ENCODE measurements at regions not wholly inside any gene's neighbourhood (a gene's known extent, or its start where the extent isn't known, plus 50 kb on each side); places are given as distances from the start of the nearest gene placed in this dataset.

DNA sequence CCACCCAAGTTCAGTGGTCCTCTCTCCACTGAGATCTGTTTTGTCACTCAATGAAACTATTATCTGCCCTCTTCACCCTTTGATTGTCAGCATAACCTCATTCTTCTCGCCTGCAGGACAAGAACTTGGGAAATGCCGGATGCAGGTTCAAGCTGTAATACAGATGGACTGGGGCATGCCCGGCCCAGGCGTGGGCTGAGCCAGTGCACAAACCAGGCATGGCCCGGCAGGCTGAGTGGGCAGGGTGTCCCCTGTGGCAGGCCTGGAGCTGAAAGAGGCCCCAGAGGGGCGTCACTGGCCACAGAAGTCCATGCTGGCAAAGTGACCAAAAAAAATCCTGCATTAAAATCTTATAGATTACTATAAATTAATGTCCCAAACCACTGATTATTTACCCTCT lies 638.9 kb upstream of the EPHA6 start:
- no peak for TF ChIP-seq FOXP1 (CRISPR knock-in tag; IDR thresholded peaks at IDR 0.05; ENCODE audit: borderline replicate concordance)
- TF ChIP-seq, protein P1, sequence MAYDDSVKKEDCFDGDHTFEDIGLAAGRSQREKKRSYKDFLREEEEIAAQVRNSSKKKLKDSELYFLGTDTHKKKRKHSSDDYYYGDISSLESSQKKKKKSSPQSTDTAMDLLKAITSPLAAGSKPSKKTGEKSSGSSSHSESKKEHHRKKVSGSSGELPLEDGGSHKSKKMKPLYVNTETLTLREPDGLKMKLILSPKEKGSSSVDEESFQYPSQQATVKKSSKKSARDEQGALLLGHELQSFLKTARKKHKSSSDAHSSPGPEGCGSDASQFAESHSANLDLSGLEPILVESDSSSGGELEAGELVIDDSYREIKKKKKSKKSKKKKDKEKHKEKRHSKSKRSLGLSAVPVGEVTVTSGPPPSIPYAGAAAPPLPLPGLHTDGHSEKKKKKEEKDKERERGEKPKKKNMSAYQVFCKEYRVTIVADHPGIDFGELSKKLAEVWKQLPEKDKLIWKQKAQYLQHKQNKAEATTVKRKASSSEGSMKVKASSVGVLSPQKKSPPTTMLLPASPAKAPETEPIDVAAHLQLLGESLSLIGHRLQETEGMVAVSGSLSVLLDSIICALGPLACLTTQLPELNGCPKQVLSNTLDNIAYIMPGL (CRISPR knock-in tag; IDR thresholded peaks at IDR 0.05): no peak
- TF ChIP-seq ZNF396 (CRISPR knock-in tag; IDR thresholded peaks at IDR 0.05; ENCODE audit: borderline replicate concordance): no peak
- TF ChIP-seq, protein P2, sequence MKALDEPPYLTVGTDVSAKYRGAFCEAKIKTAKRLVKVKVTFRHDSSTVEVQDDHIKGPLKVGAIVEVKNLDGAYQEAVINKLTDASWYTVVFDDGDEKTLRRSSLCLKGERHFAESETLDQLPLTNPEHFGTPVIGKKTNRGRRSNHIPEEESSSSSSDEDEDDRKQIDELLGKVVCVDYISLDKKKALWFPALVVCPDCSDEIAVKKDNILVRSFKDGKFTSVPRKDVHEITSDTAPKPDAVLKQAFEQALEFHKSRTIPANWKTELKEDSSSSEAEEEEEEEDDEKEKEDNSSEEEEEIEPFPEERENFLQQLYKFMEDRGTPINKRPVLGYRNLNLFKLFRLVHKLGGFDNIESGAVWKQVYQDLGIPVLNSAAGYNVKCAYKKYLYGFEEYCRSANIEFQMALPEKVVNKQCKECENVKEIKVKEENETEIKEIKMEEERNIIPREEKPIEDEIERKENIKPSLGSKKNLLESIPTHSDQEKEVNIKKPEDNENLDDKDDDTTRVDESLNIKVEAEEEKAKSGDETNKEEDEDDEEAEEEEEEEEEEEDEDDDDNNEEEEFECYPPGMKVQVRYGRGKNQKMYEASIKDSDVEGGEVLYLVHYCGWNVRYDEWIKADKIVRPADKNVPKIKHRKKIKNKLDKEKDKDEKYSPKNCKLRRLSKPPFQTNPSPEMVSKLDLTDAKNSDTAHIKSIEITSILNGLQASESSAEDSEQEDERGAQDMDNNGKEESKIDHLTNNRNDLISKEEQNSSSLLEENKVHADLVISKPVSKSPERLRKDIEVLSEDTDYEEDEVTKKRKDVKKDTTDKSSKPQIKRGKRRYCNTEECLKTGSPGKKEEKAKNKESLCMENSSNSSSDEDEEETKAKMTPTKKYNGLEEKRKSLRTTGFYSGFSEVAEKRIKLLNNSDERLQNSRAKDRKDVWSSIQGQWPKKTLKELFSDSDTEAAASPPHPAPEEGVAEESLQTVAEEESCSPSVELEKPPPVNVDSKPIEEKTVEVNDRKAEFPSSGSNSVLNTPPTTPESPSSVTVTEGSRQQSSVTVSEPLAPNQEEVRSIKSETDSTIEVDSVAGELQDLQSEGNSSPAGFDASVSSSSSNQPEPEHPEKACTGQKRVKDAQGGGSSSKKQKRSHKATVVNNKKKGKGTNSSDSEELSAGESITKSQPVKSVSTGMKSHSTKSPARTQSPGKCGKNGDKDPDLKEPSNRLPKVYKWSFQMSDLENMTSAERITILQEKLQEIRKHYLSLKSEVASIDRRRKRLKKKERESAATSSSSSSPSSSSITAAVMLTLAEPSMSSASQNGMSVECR (CRISPR knock-in tag; IDR thresholded peaks at IDR 0.05; ENCODE audit: borderline replicate concordance): no peak
- TF ChIP-seq, protein P3, sequence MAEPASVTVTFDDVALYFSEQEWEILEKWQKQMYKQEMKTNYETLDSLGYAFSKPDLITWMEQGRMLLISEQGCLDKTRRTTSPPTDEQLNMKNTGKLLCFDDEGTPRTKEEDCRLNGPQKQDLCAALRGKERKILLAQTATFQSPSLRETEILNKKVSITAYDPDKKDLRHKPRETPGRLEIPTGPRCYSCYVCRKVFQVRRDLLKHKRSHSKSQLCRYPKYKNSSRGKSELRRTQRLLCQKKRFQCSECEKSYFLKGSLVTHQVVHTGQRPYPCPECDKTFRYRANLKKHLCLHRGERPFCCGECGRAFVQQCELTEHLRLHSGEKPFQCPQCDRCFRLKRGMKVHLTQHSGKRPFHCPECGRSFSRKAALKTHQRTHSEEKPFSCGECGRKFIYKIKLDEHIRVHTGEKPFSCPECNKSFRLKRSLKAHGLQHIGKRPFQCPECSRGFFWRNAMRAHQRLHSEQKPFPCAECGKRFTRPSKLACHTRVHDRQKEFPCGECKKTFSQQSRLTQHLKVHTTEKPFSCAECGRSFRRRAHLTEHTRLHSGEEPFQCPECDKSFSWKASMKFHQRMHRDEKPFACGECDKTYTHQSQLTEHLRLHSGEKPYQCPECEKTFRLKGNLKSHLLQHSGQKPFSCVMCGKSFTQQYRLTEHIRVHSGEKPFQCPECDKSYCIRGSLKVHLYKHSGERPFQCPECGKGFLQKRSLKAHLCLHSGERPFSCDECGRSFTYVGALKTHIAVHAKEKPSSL (CRISPR knock-in tag; conservative IDR thresholded peaks at IDR 0.05): no peak
- TF ChIP-seq, protein P4, sequence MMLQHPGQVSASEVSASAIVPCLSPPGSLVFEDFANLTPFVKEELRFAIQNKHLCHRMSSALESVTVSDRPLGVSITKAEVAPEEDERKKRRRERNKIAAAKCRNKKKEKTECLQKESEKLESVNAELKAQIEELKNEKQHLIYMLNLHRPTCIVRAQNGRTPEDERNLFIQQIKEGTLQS (CRISPR knock-in tag; conservative IDR thresholded peaks at IDR 0.05): no peak
- TF ChIP-seq SP1 (CRISPR knock-in tag; conservative IDR thresholded peaks at IDR 0.05): no peak
- TF ChIP-seq TEAD4 (CRISPR knock-in tag; IDR thresholded peaks at IDR 0.05): no peak
- TF ChIP-seq ATF1 (CRISPR knock-in tag; IDR thresholded peaks at IDR 0.05): no peak
- TF ChIP-seq MYBL2 (CRISPR knock-in tag; IDR thresholded peaks at IDR 0.05): no peak
- TF ChIP-seq NR1H2 (CRISPR knock-in tag; IDR thresholded peaks at IDR 0.05): no peak
- TF ChIP-seq, protein P5, sequence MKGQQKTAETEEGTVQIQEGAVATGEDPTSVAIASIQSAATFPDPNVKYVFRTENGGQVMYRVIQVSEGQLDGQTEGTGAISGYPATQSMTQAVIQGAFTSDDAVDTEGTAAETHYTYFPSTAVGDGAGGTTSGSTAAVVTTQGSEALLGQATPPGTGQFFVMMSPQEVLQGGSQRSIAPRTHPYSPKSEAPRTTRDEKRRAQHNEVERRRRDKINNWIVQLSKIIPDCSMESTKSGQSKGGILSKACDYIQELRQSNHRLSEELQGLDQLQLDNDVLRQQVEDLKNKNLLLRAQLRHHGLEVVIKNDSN (CRISPR knock-in tag; IDR thresholded peaks at IDR 0.05): no peak
- no peak for TF ChIP-seq NR3C1 (CRISPR knock-in tag; conservative IDR thresholded peaks at IDR 0.05; ENCODE audit: low read depth)
- TF ChIP-seq, protein P6, sequence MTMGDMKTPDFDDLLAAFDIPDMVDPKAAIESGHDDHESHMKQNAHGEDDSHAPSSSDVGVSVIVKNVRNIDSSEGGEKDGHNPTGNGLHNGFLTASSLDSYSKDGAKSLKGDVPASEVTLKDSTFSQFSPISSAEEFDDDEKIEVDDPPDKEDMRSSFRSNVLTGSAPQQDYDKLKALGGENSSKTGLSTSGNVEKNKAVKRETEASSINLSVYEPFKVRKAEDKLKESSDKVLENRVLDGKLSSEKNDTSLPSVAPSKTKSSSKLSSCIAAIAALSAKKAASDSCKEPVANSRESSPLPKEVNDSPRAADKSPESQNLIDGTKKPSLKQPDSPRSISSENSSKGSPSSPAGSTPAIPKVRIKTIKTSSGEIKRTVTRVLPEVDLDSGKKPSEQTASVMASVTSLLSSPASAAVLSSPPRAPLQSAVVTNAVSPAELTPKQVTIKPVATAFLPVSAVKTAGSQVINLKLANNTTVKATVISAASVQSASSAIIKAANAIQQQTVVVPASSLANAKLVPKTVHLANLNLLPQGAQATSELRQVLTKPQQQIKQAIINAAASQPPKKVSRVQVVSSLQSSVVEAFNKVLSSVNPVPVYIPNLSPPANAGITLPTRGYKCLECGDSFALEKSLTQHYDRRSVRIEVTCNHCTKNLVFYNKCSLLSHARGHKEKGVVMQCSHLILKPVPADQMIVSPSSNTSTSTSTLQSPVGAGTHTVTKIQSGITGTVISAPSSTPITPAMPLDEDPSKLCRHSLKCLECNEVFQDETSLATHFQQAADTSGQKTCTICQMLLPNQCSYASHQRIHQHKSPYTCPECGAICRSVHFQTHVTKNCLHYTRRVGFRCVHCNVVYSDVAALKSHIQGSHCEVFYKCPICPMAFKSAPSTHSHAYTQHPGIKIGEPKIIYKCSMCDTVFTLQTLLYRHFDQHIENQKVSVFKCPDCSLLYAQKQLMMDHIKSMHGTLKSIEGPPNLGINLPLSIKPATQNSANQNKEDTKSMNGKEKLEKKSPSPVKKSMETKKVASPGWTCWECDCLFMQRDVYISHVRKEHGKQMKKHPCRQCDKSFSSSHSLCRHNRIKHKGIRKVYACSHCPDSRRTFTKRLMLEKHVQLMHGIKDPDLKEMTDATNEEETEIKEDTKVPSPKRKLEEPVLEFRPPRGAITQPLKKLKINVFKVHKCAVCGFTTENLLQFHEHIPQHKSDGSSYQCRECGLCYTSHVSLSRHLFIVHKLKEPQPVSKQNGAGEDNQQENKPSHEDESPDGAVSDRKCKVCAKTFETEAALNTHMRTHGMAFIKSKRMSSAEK (CRISPR knock-in tag; IDR thresholded peaks at IDR 0.05; ENCODE audit: borderline replicate concordance): no peak
- TF ChIP-seq, protein P7, sequence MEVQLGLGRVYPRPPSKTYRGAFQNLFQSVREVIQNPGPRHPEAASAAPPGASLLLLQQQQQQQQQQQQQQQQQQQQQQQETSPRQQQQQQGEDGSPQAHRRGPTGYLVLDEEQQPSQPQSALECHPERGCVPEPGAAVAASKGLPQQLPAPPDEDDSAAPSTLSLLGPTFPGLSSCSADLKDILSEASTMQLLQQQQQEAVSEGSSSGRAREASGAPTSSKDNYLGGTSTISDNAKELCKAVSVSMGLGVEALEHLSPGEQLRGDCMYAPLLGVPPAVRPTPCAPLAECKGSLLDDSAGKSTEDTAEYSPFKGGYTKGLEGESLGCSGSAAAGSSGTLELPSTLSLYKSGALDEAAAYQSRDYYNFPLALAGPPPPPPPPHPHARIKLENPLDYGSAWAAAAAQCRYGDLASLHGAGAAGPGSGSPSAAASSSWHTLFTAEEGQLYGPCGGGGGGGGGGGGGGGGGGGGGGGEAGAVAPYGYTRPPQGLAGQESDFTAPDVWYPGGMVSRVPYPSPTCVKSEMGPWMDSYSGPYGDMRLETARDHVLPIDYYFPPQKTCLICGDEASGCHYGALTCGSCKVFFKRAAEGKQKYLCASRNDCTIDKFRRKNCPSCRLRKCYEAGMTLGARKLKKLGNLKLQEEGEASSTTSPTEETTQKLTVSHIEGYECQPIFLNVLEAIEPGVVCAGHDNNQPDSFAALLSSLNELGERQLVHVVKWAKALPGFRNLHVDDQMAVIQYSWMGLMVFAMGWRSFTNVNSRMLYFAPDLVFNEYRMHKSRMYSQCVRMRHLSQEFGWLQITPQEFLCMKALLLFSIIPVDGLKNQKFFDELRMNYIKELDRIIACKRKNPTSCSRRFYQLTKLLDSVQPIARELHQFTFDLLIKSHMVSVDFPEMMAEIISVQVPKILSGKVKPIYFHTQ (CRISPR knock-in tag; IDR thresholded peaks at IDR 0.05): no peak
- TF ChIP-seq ETV6 (CRISPR knock-in tag; IDR thresholded peaks at IDR 0.05): no peak
- TF ChIP-seq, protein P8, sequence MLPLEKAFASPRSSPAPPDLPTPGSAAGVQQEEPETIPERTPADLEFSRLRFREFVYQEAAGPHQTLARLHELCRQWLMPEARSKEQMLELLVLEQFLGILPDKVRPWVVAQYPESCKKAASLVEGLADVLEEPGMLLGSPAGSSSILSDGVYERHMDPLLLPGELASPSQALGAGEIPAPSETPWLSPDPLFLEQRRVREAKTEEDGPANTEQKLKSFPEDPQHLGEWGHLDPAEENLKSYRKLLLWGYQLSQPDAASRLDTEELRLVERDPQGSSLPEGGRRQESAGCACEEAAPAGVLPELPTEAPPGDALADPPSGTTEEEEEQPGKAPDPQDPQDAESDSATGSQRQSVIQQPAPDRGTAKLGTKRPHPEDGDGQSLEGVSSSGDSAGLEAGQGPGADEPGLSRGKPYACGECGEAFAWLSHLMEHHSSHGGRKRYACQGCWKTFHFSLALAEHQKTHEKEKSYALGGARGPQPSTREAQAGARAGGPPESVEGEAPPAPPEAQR (CRISPR knock-in tag; IDR thresholded peaks at IDR 0.05): no peak
- no peak for TF ChIP-seq CREM (CRISPR knock-in tag; IDR thresholded peaks at IDR 0.05)
- no peak for TF ChIP-seq JUN (CRISPR knock-in tag; IDR thresholded peaks at IDR 0.05)
- ATAC-seq (no peak), DNase-seq (ENCODE audit: low spot score) (no peak)
- Mint-ChIP-seq H3K27me3 (ENCODE audit: low read depth) (no peaks in the 10 kb centered on the region), H3K9me3 (peaks cover 53% of the 10 kb centered on the region), H3K27ac (no peak overlapping the region), H3K36me3 (peaks cover 46% of the 10 kb centered on the region), H3K4me1 (no peaks in the 10 kb centered on the region), H3K4me3 (no peak overlapping the region)
- POLR2A ChIA-PET: no interaction called here
- CTCF ChIA-PET: no interaction called here

Measured in WTC11 (cell line).